ENCODE measurements at regions not wholly inside any gene's neighbourhood (a gene's known extent, or its start where the extent isn't known, plus 50 kb on each side); places are given as distances from the start of the nearest gene placed in this dataset.
"Not testable (repeated sequence)": the region's sequence is repeated elsewhere in the genome, so short reads cannot be mapped to it uniquely, and the experiment has no call there.

GRCh38 chr4:52408471-52408870, 250.6 kb downstream of the USP46 start (continued):
- TF ChIP-seq KDM1A (IDR thresholded peaks at IDR 0.05; ENCODE audit: borderline replicate concordance, low read length), result no peak
- TF ChIP-seq CHD1 (IDR thresholded peaks at IDR 0.05; ENCODE audit: low read depth, low read length), result no peak

GRCh38 chr4:52409766-52410165, 249.3 kb downstream of the USP46 start:
- H2AK5ac ChIP-seq (ENCODE audit: low read depth, low read length); H2BK120ac ChIP-seq (replicated peaks; ENCODE audit: low read depth, low read length); H3K27ac ChIP-seq (ENCODE audit: low read depth, low read length); H3K18ac ChIP-seq (ENCODE audit: extremely low read depth, low read length); CTCF ChIA-PET (ENCODE audit: partially characterized antibody); H3K9ac ChIP-seq (replicated peaks in 1 of 4; ENCODE audit: extremely low read depth in 1 of 4, low read depth in 3 of 4, low read length in 3 of 4); H3K23me2 ChIP-seq (ENCODE audit: low read depth, low read length); H2AFZ ChIP-seq (ENCODE audit: low read length); H4K8ac ChIP-seq (ENCODE audit: extremely low read depth, insufficient read depth, low read length); H3K4me1 ChIP-seq (replicated peaks in 1 of 4; ENCODE audit: control insufficient read depth in 3 of 4, insufficient read depth in 4 of 4, low read length in 3 of 4); H3K79me2 ChIP-seq (ENCODE audit: control insufficient read depth in 1 of 2, insufficient read depth in 2 of 2, low read length in 2 of 2); H3K27me3 ChIP-seq (replicated peaks in 1 of 4; ENCODE audit: control insufficient read depth in 3 of 4, extremely low read depth in 1 of 4, insufficient read depth in 3 of 4, low read length in 3 of 4); H4K20me1 ChIP-seq (replicated peaks in 1 of 2; ENCODE audit: control insufficient read depth in 1 of 2, insufficient read depth in 2 of 2, low read length in 2 of 2); H3K23ac ChIP-seq (ENCODE audit: insufficient read length); H3K4me2 ChIP-seq (ENCODE audit: insufficient read depth in 1 of 2, low read depth in 2 of 2, low read length in 2 of 2); DNase-seq (ENCODE audit: low read depth in 1 of 2, low spot score in 2 of 2); FAIRE-seq; H2BK12ac ChIP-seq (ENCODE audit: low read depth, low read length); H2BK15ac ChIP-seq (ENCODE audit: low read length); H3K79me1 ChIP-seq (ENCODE audit: low read depth, low read length); H3K14ac ChIP-seq (ENCODE audit: insufficient read length); H4K5ac ChIP-seq (ENCODE audit: insufficient read length, low read depth, low read length); H2BK5ac ChIP-seq (ENCODE audit: low read depth, low read length); H3K4me3 ChIP-seq (ENCODE audit: extremely low read depth in 1 of 4, insufficient read depth in 2 of 4, low read depth in 3 of 4, low read length in 4 of 4); H2BK20ac ChIP-seq (ENCODE audit: low read length); H3K4ac ChIP-seq (replicated peaks; ENCODE audit: insufficient read length, low read depth, low read length); H4K91ac ChIP-seq (replicated peaks; ENCODE audit: insufficient read length, low read length); H3K36me3 ChIP-seq (ENCODE audit: control insufficient read depth in 2 of 4, insufficient read depth in 4 of 4, low read length in 3 of 4); H3K56ac ChIP-seq (replicated peaks; ENCODE audit: insufficient read length, low read depth, low read length); POLR2A ChIA-PET (ENCODE audit: partially characterized antibody): not testable (repeated sequence)
- H3K9me3 ChIP-seq (ENCODE audit: insufficient read depth in 2 of 2, low read depth in 1 of 2, low read length in 1 of 2), result peaks cover 10 to 17% of the 10 kb centered on the region in 2 experiments; a peak in 3 of 4 replicates
- WGBS, 2 experiments (ENCODE audit: extremely low coverage in 1 of 2, insufficient coverage in 1 of 2, insufficient read length in 1 of 2, insufficient replicate concordance in 2 of 2, low coverage in 1 of 2, low lambda C conversion rate in 2 of 2, missing lambda C conversion rate in 1 of 2), result 96% methylated on average over 18 of the region's 18 CpGs; no CpG with 5 or more reads in 1 of the 2 experiments

All from H1 (cell line).